ENCODE measurements at regions not wholly inside any gene's neighbourhood (a gene's known extent, or its start where the extent isn't known, plus 50 kb on each side); places are given as distances from the start of the nearest gene placed in this dataset.

GRCh38 chr16:47967374-47967773 is 188.4 kb downstream of the ABCC12 start:
- DNase-seq, result no peak

- DNase-seq, result no peak
Measured at GRCh38 chr16:47966325-47966724, 189.5 kb downstream of the ABCC12 start.

- no peak for DNase-seq
Measured at GRCh38 chr16:47965439-47965838, 190.4 kb downstream of the ABCC12 start.

GRCh38 chr16:47958726-47959125 is 197.1 kb downstream of the ABCC12 start:
- no peak for DNase-seq

- no peak for DNase-seq
Measured at GRCh38 chr16:47956916-47957315, 198.9 kb downstream of the ABCC12 start.

- DNase-seq, result no peak
Measured at GRCh38 chr16:47949714-47950113, 206.1 kb downstream of the ABCC12 start.

- no peak for DNase-seq
Measured at GRCh38 chr16:47949276-47949675, 206.5 kb downstream of the ABCC12 start.

- no peak for DNase-seq
Measured at GRCh38 chr16:47947723-47948122, 208.1 kb downstream of the ABCC12 start.

- no peak for DNase-seq
Measured at GRCh38 chr16:47946092-47946491, 209.7 kb downstream of the ABCC12 start.

- no peak for DNase-seq
Measured at GRCh38 chr16:47944589-47944988, 211.2 kb downstream of the ABCC12 start.

GRCh38 chr16:47943235-47943634 is 212.6 kb downstream of the ABCC12 start:
- DNase-seq, result no peak

- DNase-seq, result no peak
Measured at GRCh38 chr16:47940466-47940865, 215.3 kb downstream of the ABCC12 start.

- no peak for DNase-seq
Measured at GRCh38 chr16:47939680-47940079, 216.1 kb downstream of the ABCC12 start.

GRCh38 chr16:47938272-47938671 is 217.5 kb downstream of the ABCC12 start:
- no peak for DNase-seq

- no peak for DNase-seq
Measured at GRCh38 chr16:47928008-47928407, 227.8 kb downstream of the ABCC12 start.

GRCh38 chr16:47927330-47927729 is 228.5 kb downstream of the ABCC12 start:
- peak; percentile 25 for DNase-seq

GRCh38 chr16:47925811-47926460 is 229.9 kb downstream of the ABCC12 start:
- DNase-seq, result peak; percentile 36

GRCh38 chr16:47924950-47925349 is 230.8 kb downstream of the ABCC12 start:
- no peak for DNase-seq

- DNase-seq, result no peak
Measured at GRCh38 chr16:47921535-47921934, 234.3 kb downstream of the ABCC12 start.

GRCh38 chr16:47920709-47921108 is 235.1 kb downstream of the ABCC12 start:
- DNase-seq, result no peak

- no peak for DNase-seq
Measured at GRCh38 chr16:47917118-47917517, 238.7 kb downstream of the ABCC12 start.

- DNase-seq, result no peak
Measured at GRCh38 chr16:47916266-47916665, 239.5 kb downstream of the ABCC12 start.

- DNase-seq, result no peak
Measured at GRCh38 chr16:47907109-47907508, 248.7 kb downstream of the ABCC12 start.

- DNase-seq, result peak; percentile 12
Measured at GRCh38 chr16:47905771-47906170, 250.0 kb downstream of the ABCC12 start.

- DNase-seq, result no peak
Measured at GRCh38 chr16:47904691-47905090, 251.1 kb downstream of the ABCC12 start.
